LNCaP clone FGC (cell line): ENCODE measurements at regions not wholly inside any gene's neighbourhood (a gene's known extent, or its start where the extent isn't known, plus 50 kb on each side); places are given as distances from the start of the nearest gene placed in this dataset.

Experiments used
- DNase-seq: peaks from one replicate; pipeline ENCODE4 v3.0.0-alpha.2; 2011; ENCODE audit warnings: low read depth
- H3K4me3 ChIP-seq: 2 replicates; pipeline ENCODE4 v1.5.1; 2011; ENCODE audit warnings: mild to moderate bottlenecking, low read depth, low read length, control low read depth
- CTCF ChIP-seq: IDR thresholded peaks from 2 replicates; pipeline ENCODE4 v1.5.1; 2012; ENCODE audit warnings: mild to moderate bottlenecking; ENCODE audit not compliant: control insufficient read depth, insufficient read depth; ENCODE audit errors: extremely low read depth

GRCh38 chr16:86757704-86758040 lies 179.3 kb downstream of the FOXL1 start:
- DNase-seq: no peak
- H3K4me3 ChIP-seq: no peak overlapping the region
- TF ChIP-seq CTCF: no peak

GRCh38 chr16:86758932-86759331 lies 180.6 kb downstream of the FOXL1 start:
- TF ChIP-seq CTCF: no peak
- DNase-seq: no peak
- no peak overlapping the region for H3K4me3 ChIP-seq

GRCh38 chr16:86761111-86762031 lies 183.0 kb downstream of the FOXL1 start:
- peak; percentile 54 for TF ChIP-seq CTCF
- H3K4me3 ChIP-seq: no peak overlapping the region
- DNase-seq: no peak

- no peak overlapping the region for H3K4me3 ChIP-seq
- no peak for TF ChIP-seq CTCF
- DNase-seq: no peak
Measured at GRCh38 chr16:86762095-86762494, 183.7 kb downstream of the FOXL1 start.

GRCh38 chr16:86763819-86764218 lies 185.5 kb downstream of the FOXL1 start:
- no peak overlapping the region for H3K4me3 ChIP-seq
- no peak for TF ChIP-seq CTCF
- no peak for DNase-seq

- no peak for DNase-seq
- no peak overlapping the region for H3K4me3 ChIP-seq
- TF ChIP-seq CTCF: no peak
Measured at GRCh38 chr16:86764551-86764950, 186.2 kb downstream of the FOXL1 start.
